GM18498 (cell line): ENCODE measurements at regions not wholly inside any gene's neighbourhood (a gene's known extent, or its start where the extent isn't known, plus 50 kb on each side); places are given as distances from the start of the nearest gene placed in this dataset.

ENCODE experiments used
- ATAC-seq: cut with Tn5 transposase; IDR thresholded peaks from one replicate; pipeline ENCODE4 v1.9.1; 2021; ENCODE audit warnings: mild to moderate bottlenecking, moderate library complexity; ENCODE audit not compliant: unreplicated experiment

- ATAC-seq = no peak
Measured at GRCh38 chr2:8267721-8268120, 414.1 kb upstream of the ID2 start.

GRCh38 chr2:8268172-8268783 is 413.6 kb upstream of the ID2 start:
- ATAC-seq = no peak

- no peak for ATAC-seq
Measured at GRCh38 chr2:8270699-8271098, 411.2 kb upstream of the ID2 start.

- no peak for ATAC-seq
Measured at GRCh38 chr2:8271461-8271860, 410.4 kb upstream of the ID2 start.

- no peak for ATAC-seq
Measured at GRCh38 chr2:8276026-8276425, 405.8 kb upstream of the ID2 start.

GRCh38 chr2:8277921-8278571 is 403.8 kb upstream of the ID2 start:
- peak; percentile 92 for ATAC-seq

GRCh38 chr2:8278709-8279354 is 403.0 kb upstream of the ID2 start:
- ATAC-seq = no peak

GRCh38 chr2:8279506-8279905 is 402.4 kb upstream of the ID2 start:
- no peak for ATAC-seq

GRCh38 chr2:8281234-8281633 is 400.6 kb upstream of the ID2 start:
- no peak for ATAC-seq

GRCh38 chr2:8281950-8282857 is 399.7 kb upstream of the ID2 start:
- no peak for ATAC-seq

GRCh38 chr2:8282858-8283252 is 399.0 kb upstream of the ID2 start:
- no peak for ATAC-seq

- ATAC-seq = no peak
Measured at GRCh38 chr2:8285081-8285480, 396.8 kb upstream of the ID2 start.

- ATAC-seq = no peak
Measured at GRCh38 chr2:8285898-8286297, 396.0 kb upstream of the ID2 start.

- no peak for ATAC-seq
Measured at GRCh38 chr2:8288206-8288605, 393.6 kb upstream of the ID2 start.

GRCh38 chr2:8289111-8289510 is 392.7 kb upstream of the ID2 start:
- no peak for ATAC-seq

- ATAC-seq = no peak
Measured at GRCh38 chr2:8290771-8291352, 391.0 kb upstream of the ID2 start.

GRCh38 chr2:8296306-8296705 is 385.6 kb upstream of the ID2 start:
- ATAC-seq = no peak

- ATAC-seq = no peak
Measured at GRCh38 chr2:8297376-8298231, 384.3 kb upstream of the ID2 start.

GRCh38 chr2:8298783-8299182 is 383.1 kb upstream of the ID2 start:
- ATAC-seq = no peak

GRCh38 chr2:8300216-8300615 is 381.6 kb upstream of the ID2 start:
- no peak for ATAC-seq
